GM18499 (cell line): ENCODE measurements at regions not wholly inside any gene's neighbourhood (a gene's known extent, or its start where the extent isn't known, plus 50 kb on each side); places are given as distances from the start of the nearest gene placed in this dataset.

ENCODE experiments used
- ATAC-seq: cut with Tn5 transposase; IDR thresholded peaks from one replicate; pipeline ENCODE4 v1.9.1; 2021; ENCODE audit warnings: moderate number of reproducible peaks; ENCODE audit not compliant: insufficient read depth, unreplicated experiment

DNA sequence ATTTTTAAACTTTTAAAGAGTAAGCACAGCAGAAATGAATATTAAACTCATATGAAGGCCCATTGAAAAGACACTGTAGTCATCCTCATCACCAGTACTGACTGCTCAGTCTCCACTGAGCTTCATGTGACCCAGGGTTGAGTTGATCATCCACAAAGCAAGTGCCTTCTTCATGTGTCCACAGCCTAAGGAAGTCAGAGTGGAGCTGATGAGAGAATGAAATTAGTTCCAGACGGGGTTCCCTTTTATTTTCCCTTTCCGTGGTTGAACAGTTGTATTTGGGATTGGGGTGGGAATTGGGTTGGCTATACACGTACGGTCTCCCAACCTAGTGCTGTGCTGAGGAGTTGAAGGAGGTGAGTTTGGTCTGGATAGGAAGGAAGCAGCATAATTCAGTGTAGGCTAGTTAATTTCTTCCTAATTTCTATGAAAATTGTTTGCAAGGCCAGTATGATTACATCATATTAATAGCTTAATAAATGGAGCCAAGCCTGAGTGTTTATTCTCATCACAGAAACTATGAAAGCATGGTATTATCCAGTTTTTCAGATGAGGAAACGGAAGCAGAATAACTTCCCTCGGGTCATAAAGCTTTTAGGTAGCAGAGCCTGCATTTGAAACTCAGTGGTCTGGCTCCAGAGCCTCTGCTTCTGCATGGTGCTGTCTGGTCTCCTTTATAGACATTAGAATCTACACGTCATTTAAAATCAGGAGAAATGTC, 103.9 kb upstream of the DMRT1 start:
- ATAC-seq, result no peak

DNA sequence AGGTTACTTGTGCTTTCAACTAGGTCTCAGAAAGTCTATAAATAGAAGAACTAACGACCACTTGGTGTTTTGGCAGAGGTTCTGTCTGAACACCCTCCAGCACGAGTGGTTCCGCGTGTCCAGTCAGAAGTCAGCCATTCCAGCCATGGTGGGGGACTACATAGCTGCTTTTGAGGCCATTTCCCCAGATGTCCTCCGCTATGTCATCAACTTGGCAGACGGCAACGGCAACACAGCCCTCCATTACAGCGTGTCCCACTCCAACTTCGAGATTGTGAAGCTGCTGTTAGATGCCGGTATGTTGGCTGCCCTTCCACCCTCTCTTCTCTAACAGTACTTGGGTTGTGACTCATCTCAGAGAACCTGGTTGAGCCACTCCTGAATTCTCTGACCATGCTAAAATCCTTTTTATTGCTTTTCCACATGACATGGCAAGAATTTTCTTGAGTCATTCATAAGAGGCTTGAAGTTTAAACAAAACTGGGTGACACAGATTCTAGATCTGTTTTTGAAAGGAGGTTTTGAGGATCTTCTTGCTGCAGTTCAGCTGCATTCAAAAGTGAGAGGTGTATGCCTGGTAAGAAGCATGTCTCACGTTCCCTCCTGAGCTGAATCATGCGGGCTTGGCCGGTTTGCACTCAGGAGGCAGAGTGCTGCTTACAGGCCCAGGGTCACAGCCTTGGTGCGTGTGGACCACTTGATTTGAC, 103.1 kb upstream of the DMRT1 start:
- no peak for ATAC-seq

DNA sequence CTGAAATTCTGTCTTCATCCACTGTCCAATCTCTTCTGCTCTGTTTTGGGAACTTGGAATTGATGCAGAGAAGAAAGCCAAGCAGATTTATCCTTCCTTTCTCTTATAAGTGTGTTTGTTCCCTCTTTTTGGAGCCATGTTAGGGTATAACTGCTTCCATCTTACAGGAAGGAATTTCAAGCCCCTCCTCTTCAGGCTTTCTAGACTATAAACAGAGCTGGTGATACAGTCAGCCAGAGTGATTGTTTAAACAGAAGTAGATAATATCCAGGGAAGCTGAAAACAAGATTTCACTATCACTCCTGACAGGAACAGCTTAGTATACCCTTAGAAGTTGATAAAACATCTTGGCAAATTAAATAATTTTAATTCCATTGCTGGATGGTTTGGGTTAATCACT, 102.1 kb upstream of the DMRT1 start:
- no peak for ATAC-seq

GRCh38 chr9:740221-740620, 101.3 kb upstream of the DMRT1 start:
- ATAC-seq, result no peak

GRCh38 chr9:742104-742503, 99.4 kb upstream of the DMRT1 start:
- ATAC-seq, result no peak

DNA sequence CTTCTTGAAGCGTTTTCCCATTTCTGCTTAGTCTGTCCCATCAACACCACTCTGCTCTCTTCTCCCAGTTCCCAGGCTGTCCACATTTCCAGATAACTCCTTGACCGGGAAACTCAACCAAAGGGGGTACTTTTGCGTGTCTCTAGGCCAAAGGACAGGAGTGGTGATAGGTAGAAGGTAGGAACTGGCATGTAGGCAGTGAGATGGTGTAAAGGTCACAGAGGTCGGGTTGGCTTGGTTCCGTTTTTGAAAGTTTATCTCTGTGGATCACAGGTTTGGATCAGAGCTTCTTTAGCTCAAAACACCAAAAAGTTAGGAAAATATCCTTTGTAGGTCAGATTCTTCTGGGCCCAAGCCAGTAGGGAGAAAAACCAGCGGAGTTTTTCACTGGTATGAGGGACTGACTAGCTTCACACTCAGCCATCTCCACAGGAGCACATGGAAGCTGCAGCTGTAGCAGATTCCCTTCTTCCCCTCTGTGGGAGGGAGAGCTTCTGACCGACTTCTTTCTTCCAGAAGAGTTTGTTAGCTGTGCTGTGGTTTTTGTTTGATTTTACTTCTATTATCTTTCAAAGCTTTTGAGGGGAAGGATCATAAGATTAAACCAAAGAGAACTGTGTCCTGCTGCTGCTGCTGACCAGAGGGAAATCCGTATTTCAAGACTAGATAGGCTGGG, 98.4 kb upstream of the DMRT1 start:
- no peak for ATAC-seq

DNA sequence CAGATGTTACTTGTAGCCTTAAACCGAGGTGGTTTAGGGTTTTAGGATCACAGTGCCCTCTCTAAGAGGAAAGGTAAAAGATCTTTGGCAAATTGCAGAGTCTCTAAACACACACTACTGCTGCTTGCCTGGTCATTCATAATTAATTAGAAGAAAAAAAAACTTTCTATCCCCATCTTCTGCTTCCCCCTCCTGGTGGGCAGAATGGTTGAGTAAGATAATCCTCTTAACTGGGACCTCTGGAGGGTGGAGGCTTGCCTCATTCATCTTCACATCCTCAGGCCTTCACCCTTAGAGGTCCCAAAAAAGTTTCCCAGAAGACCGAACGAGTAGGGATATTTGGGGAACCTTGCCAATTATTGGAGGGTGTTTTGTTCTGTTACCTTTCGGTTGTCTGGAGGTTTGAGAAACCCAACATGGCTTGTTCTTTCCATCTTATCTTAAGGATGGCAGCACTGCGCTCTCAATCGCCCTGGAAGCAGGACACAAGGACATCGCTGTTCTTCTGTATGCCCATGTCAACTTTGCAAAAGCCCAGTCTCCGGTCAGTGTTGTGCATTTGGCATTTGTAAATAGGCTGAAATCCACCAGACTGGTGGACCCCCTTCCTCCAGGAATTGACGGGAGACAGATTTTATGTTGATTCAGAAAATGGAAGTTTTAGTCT, 97.3 kb upstream of the DMRT1 start:
- ATAC-seq, result no peak

DNA sequence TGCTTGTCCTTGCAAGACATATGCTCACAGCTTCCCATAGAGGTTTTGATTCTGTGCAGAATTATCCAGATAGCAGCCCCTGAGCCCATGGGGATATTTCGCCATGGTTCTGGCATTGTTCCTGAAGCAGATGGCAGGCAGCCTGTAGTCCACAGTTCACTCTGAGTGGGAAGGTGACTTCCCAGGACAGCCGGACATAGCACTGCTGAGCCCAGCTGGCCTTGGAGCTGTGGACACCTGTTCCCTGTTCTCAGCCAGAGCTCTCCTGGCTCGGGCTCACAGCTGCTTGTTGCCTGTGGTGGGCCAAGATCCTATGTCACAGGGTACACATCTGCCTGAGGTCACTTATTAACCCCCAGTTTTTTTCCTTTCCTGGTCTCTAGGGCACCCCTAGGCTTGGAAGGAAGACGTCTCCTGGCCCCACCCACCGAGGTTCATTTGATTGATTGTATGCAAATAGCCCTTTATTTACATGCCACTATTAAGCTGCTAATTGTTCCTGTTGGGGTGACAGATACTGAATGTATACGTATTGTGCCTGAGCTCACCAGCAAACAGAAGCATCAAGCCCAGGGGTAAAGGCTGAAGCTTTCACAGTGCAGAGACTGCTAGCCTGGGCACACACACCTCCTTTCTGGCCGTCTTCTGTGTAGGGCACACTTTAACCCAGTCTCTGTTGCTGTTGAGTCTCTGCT, 96.6 kb upstream of the DMRT1 start:
- ATAC-seq, result no peak

GRCh38 chr9:745761-746380, 95.6 kb upstream of the DMRT1 start:
- ATAC-seq, result no peak

- ATAC-seq, result no peak
These were observed 94.6 kb upstream of the DMRT1 start for GRCh38 chr9:746661-747434.

- ATAC-seq, result no peak
These were observed 93.9 kb upstream of the DMRT1 start for GRCh38 chr9:747567-747966.

DNA sequence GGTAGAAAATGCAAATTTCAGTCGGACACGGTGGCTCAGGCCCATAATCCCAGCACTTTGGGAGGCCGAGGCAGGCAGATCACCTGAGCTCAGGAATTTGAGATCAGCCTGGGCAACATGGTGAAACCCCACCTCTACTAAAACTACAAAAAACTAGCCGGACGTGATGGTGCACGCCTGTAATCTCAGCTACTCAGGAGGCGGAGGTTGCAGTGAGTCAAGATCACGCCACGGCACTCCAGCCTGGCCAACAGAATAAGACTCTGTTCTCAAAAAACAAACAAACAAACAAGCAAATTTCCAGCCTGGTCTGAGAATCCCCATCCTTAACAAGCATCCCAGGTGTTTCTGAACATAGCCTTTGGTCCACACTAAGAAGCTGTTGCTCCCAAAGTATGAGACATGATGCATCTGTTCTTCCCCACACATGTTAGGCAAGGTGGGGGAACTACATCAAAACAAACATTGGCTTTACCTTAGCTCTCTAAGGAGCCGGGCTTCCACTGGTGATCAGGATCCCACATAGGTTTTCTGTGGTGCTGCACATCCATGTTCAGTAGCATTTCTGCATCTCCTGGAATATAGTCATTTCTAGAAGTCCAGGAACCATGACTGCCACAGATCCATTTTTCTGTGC, 92.5 kb upstream of the DMRT1 start:
- ATAC-seq, result no peak

DNA sequence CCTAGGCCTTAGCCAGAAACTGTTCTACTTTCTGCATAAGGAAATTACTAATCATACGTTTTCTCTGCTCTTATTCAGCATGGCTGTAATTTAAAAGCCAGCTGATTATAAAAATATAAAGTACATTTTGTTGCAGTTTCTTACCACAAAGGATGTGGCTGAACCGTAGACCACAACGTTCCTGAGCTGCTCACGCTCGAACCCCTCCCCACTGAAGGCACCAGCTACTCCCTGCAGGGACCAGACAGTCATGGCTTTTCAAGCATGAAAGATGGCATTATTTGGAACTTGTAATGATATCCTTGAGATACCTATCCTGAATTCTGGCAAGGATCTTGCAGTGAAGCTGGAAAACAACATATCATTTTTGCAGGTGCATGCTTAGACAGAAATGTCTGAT, 91.8 kb upstream of the DMRT1 start:
- no peak for ATAC-seq

DNA sequence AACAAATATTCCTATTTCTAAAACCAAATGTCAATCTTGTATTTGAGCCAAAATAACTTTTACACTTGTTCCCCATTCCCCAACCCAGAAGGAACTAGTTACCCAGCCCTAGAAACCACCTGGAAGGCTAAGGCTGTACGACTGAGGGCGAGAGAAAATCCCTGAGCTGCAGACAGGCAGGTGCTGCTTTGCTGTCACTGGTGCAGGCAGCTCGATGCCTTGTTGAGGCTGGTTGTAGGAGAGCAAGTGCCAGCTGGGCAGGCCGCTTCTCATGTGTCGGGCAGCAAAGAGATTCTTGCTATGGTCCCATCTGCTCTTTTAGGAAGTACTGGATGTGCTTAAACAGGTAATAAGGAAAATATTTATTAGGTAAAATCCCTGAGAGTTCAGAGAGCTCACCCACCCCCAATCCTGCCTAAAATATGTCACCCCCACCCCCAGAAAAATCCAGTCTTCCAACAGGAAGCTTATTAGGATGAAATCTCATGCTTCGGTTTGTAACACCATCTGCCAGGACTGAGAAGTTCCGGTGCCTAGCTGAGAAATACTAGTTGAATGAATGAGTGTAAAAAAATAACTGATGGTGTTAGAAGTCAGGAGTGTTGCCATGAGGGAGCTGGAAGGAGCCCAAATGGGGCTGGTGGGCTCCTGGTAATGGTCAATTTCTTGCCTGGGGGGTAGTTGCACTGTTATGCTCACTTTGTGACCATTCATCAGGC, 91.1 kb upstream of the DMRT1 start:
- ATAC-seq, result no peak

DNA sequence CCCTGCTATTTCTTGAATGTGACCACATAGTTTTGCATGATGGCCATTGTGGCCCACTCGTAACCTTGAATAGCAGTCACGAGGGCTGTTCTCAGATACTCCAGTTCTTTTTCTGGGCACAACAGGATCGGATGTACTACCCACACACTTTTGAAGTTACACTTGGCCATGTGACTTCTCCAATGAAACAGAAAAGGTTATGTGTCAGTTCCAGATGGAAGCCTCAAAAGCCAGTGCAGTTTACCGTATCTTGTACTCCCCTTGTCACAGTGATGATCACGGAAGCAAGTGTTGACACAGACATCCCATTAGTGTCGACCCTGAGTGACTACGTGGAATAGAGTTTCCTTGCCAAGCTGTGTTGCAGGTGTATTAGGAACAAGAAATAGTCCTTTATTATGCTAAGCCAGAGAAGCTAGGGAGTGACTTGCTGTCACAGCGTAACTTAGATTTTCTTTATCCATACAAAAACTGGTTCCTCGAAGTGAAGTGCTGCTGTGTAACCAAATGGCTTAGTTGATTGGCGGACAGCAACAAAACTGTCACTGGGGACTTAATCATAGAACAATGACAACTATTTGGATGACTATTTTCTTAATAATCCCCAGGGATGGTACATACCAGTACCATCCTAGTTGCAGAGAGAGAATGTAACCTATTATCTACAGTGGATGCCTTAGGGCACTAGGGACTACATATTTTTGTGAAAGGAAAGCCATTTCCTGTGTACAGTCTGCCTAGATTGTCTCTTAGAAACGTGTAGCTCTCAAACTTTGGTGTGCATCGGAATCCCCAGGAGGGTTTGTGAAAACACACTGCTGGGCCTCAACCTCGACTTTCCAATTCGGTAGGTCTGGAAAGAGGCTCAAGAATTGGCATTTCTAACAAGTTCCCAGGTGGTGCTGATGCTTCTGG, 90.1 kb upstream of the DMRT1 start:
- ATAC-seq, result no peak

GRCh38 chr9:752201-752600, 89.3 kb upstream of the DMRT1 start:
- ATAC-seq, result no peak

GRCh38 chr9:752681-753200, 88.8 kb upstream of the DMRT1 start:
- ATAC-seq, result no peak
